ENCODE measurements at regions not wholly inside any gene's neighbourhood (a gene's known extent, or its start where the extent isn't known, plus 50 kb on each side); places are given as distances from the start of the nearest gene placed in this dataset.

GRCh38 chr3:103127098-103127630 is 692.3 kb downstream of the ZPLD1 start:
- TF ChIP-seq CTCF (IDR thresholded peaks at IDR 0.05) (no peak), POLR2A (IDR thresholded peaks at IDR 0.05) (no peak)
